Endothelial cell of umbilical vein (primary cell): ENCODE measurements at regions not wholly inside any gene's neighbourhood (a gene's known extent, or its start where the extent isn't known, plus 50 kb on each side); places are given as distances from the start of the nearest gene placed in this dataset.

Source experiments
- BruUV-seq: library from RNA; stranded (reverse); fragments of 400-500 nt; replicated peaks from 2 replicates; lab custom pipeline; 2021; lab: Mats Ljungman, UMichigan
- CTCF ChIA-PET: fragments of 300-600, 350-600 bp; sonication (Branson Sonifier 250); formaldehyde crosslinking; loops from one replicate; lab custom pipeline; 2021; ENCODE audit warnings: antibody characterized with exemption, inconsistent platforms; lab: Charles Lee
- POLR2A ChIA-PET: fragments of 300-600, 350-600 bp; sonication (Branson Sonifier 250); formaldehyde crosslinking; loops from one replicate; lab custom pipeline; 2021; ENCODE audit warnings: antibody characterized with exemption, inconsistent platforms; lab: Charles Lee
- DNase-seq: peaks from one replicate; pipeline ENCODE4 v3.0.0-alpha.2; 2011; ENCODE audit warnings: low read depth, low spot score
- FAIRE-seq: peaks from 2 replicates; lab custom pipeline; 2011; peaks lifted over from hg19 to GRCh38; lab: Jason Lieb, UNC
- H2AFZ ChIP-seq: 2 replicates; pipeline ENCODE4 v1.6.0; 2012; ENCODE audit warnings: low read depth, low read length, control low read depth, inconsistent platforms
- H3K27ac ChIP-seq: 2 replicates; pipeline ENCODE4 v1.5.1; 2011; ENCODE audit warnings: low read depth, mild to moderate bottlenecking, control low read depth, low read length, moderate library complexity; ENCODE audit not compliant: insufficient read depth
- H3K27me3 ChIP-seq, 2 experiments: 2 replicates each; pipeline versions ENCODE4 v1.6.0 to v1.6.1; 2011; ENCODE audit warnings: low read length in 2 of 2, mixed read lengths in 1 of 2; ENCODE audit not compliant: control insufficient read depth in 2 of 2, insufficient read depth in 2 of 2
- H3K36me3 ChIP-seq, 2 experiments: 2 replicates in 1 of 2; 3 replicates in 1 of 2; pipeline ENCODE4 v1.5.1; 2011; ENCODE audit warnings: low read length in 2 of 2, mild to moderate bottlenecking in 1 of 2, moderate library complexity in 1 of 2; ENCODE audit not compliant: control insufficient read depth in 2 of 2, insufficient read depth in 2 of 2; ENCODE audit errors: extremely low read depth in 1 of 2
- H3K4me1 ChIP-seq: 3 replicates; pipeline ENCODE4 v1.5.1; 2011; ENCODE audit warnings: mild to moderate bottlenecking, low read length; ENCODE audit not compliant: control insufficient read depth, insufficient read depth; ENCODE audit errors: extremely low read depth
- H3K4me2 ChIP-seq: 2 replicates; pipeline ENCODE4 v1.6.1; 2011; ENCODE audit warnings: low read length, control low read depth, mixed read lengths; ENCODE audit not compliant: insufficient read depth
- H3K4me3 ChIP-seq, 3 experiments: fragments of 200-600 bp in 1 of 3; sonication (generic), shearing (Covaris generic) in 1 of 3; replicated peaks in 1 of 3; 2 replicates each; pipeline ENCODE4 v1.5.1; 2011 to 2016; ENCODE audit warnings: control low read depth in 3 of 3, low read length in 3 of 3, mild to moderate bottlenecking in 2 of 3, inconsistent platforms in 1 of 3, low read depth in 1 of 3, moderate library complexity in 1 of 3; ENCODE audit not compliant: insufficient read depth in 1 of 3
- H3K79me2 ChIP-seq: 2 replicates; pipeline ENCODE4 v1.6.0; 2012; ENCODE audit warnings: low read length, inconsistent platforms; ENCODE audit not compliant: control insufficient read depth, insufficient read depth
- H3K9ac ChIP-seq: replicated peaks from 2 replicates; pipeline ENCODE3; 2011; ENCODE audit warnings: low read length, control low read depth; ENCODE audit not compliant: insufficient read depth; ENCODE audit errors: extremely low read depth
- H3K9me1 ChIP-seq: replicated peaks from 3 replicates; pipeline ENCODE4 v1.6.0; 2011; ENCODE audit warnings: mild to moderate bottlenecking, low read length; ENCODE audit not compliant: control insufficient read depth, insufficient read depth; ENCODE audit errors: extremely low read depth
- H3K9me3 ChIP-seq: replicated peaks from 2 replicates; pipeline ENCODE4 v1.5.1; 2012; ENCODE audit warnings: low read length, inconsistent platforms; ENCODE audit not compliant: control insufficient read depth, insufficient read depth
- H4K20me1 ChIP-seq: replicated peaks from 2 replicates; pipeline ENCODE3; 2011; ENCODE audit warnings: mild to moderate bottlenecking, low read length; ENCODE audit not compliant: control insufficient read depth, insufficient read depth; ENCODE audit errors: extremely low read depth
- CTCF ChIP-seq, 2 donors: IDR thresholded peaks; 1 replicate in 1 of 2; 2 replicates in 1 of 2; pipeline ENCODE4 v1.5.1; 2011; ENCODE audit warnings: low read length in 2 of 2, mild to moderate bottlenecking in 2 of 2, moderate library complexity in 2 of 2, control low read depth in 1 of 2, inconsistent platforms in 1 of 2, low read depth in 1 of 2; ENCODE audit not compliant: insufficient read depth in 1 of 2; ENCODE audit errors: extremely low read depth in 1 of 2
- EZH2 ChIP-seq: IDR thresholded peaks from 2 replicates; pipeline ENCODE4 v1.6.1; 2012; ENCODE audit warnings: borderline replicate concordance, low read depth, mild to moderate bottlenecking, moderate library complexity, low read length, inconsistent platforms; ENCODE audit not compliant: severe bottlenecking
- FOS ChIP-seq: IDR thresholded peaks from 2 replicates; pipeline ENCODE4 v1.6.1; 2011; ENCODE audit warnings: mild to moderate bottlenecking, low read length, moderate library complexity, borderline replicate concordance; ENCODE audit not compliant: insufficient read depth
- GATA2 ChIP-seq: IDR thresholded peaks from 2 replicates; pipeline ENCODE4 v1.7.0; 2011; ENCODE audit warnings: low read depth, mild to moderate bottlenecking, moderate library complexity, mixed read lengths, low read length; ENCODE audit not compliant: insufficient read length, insufficient read depth
- JUN ChIP-seq: IDR thresholded peaks from 2 replicates; pipeline ENCODE4 v1.6.1; 2011; ENCODE audit warnings: borderline replicate concordance, low read depth; ENCODE audit not compliant: insufficient read length, insufficient read depth
- MAX ChIP-seq: IDR thresholded peaks from 2 replicates; pipeline ENCODE4 v1.6.1; 2011; ENCODE audit not compliant: insufficient read depth, insufficient read length
- MYC ChIP-seq: IDR thresholded peaks from one replicate; pipeline ENCODE4 v1.6.1; 2011; ENCODE audit warnings: mild to moderate bottlenecking, low read depth, low read length
- POLR2A ChIP-seq: IDR thresholded peaks from 2 replicates; pipeline ENCODE4 v1.6.1; 2012; ENCODE audit warnings: low read depth, mild to moderate bottlenecking, control low read depth, low read length
- POLR2AphosphoS5 ChIP-seq: IDR thresholded peaks from 2 replicates; pipeline ENCODE4 v1.6.1; 2012; ENCODE audit warnings: low read depth, mild to moderate bottlenecking, control low read depth, low read length, moderate library complexity; ENCODE audit not compliant: insufficient read depth
- dilution Hi-C: fragments of 300-500 bp; cut with MboI; formaldehyde crosslinking; loops from one replicate; pipeline ENCODE4 v1.15.0; 2019; ENCODE audit warnings: low sequenced_read_pairs; ENCODE audit not compliant: extremely low pct_ligation_motif_present
- intact Hi-C: fragments of 100-400 bp; cut with micrococcal nuclease; formaldehyde crosslinking; loops from one replicate; pipeline ENCODE4 v1.10.0; 2022

GRCh38 chr11:57087991-57088390, 93.8 kb upstream of the LRRC55 start:
- H3K4me1 ChIP-seq, result no peaks in the 10 kb centered on the region
- no peak overlapping the region for H3K9ac ChIP-seq
- no peaks in the 10 kb centered on the region for H3K9me1 ChIP-seq
- dilution Hi-C loops, result no loop called here
- H4K20me1 ChIP-seq, result no peaks in the 10 kb centered on the region
- no peak overlapping the region for H2AFZ ChIP-seq
- TF ChIP-seq GATA2 (no peak), CTCF (IDR thresholded peaks at IDR 0.05; ENCODE audit: extremely low read depth in 1 of 2, insufficient read depth in 1 of 2, low read depth in 1 of 2, low read length in 2 of 2) (no peak), MYC (no peak), POLR2A (no peak), JUN (no peak), EZH2 (no peak), POLR2AphosphoS5 (no peak), FOS (no peak), MAX (no peak)
- no peaks in the 10 kb centered on the region for H3K36me3 ChIP-seq
- BruUV-seq, result no TSS peak
- DNase-seq (no peak), FAIRE-seq (no peak)
- H3K27ac ChIP-seq, result no peak overlapping the region
- POLR2A ChIA-PET, result no interaction called here
- CTCF ChIA-PET, result no interaction called here
- H3K4me2 ChIP-seq, result no peak overlapping the region
- H3K4me3 ChIP-seq, result no peak overlapping the region
- H3K9me3 ChIP-seq, result no peaks in the 10 kb centered on the region
- peaks cover 3 to 5% of the 10 kb centered on the region in 2 experiments for H3K27me3 ChIP-seq
- intact Hi-C loops, result no loop called here
- H3K79me2 ChIP-seq, result no peaks in the 10 kb centered on the region
